ENCODE measurements at regions not wholly inside any gene's neighbourhood (a gene's known extent, or its start where the extent isn't known, plus 50 kb on each side); places are given as distances from the start of the nearest gene placed in this dataset.

GRCh38 chr6:160891690-160892089, 99.9 kb upstream of the MAP3K4 start:
- H3K9ac ChIP-seq (ENCODE audit: low read length) = no peak overlapping the region
- H3K4me2 ChIP-seq (ENCODE audit: low read length) = no peak overlapping the region
- no peaks in the 10 kb centered on the region for H3K9me3 ChIP-seq (ENCODE audit: low read length)
- no peaks in the 10 kb centered on the region for H3K27me3 ChIP-seq (ENCODE audit: insufficient read depth, low read depth, low read length)
- no peaks in the 10 kb centered on the region for H3F3A ChIP-seq (ENCODE audit: insufficient read depth, low read length, poor library complexity, severe bottlenecking)
- no peaks in the 10 kb centered on the region for H3K36me3 ChIP-seq (ENCODE audit: insufficient read depth, low read length)
- H3K9me2 ChIP-seq (ENCODE audit: insufficient read depth, low read length) = no peaks in the 10 kb centered on the region
- TF ChIP-seq RAD21 (conservative IDR thresholded peaks at IDR 0.05) (no peak), SMC3 (conservative IDR thresholded peaks at IDR 0.05; ENCODE audit: poor library complexity) (no peak), MXI1 (conservative IDR thresholded peaks at IDR 0.05; ENCODE audit: poor library complexity, severe bottlenecking) (no peak), TAF1 (IDR thresholded peaks at IDR 0.05; ENCODE audit: low read depth) (no peak), POLR2AphosphoS5 (IDR thresholded peaks at IDR 0.05) (no peak), EZH2 (IDR thresholded peaks at IDR 0.05; ENCODE audit: borderline replicate concordance, insufficient read depth, low read length, poor library complexity, severe bottlenecking) (no peak), EP300 (conservative IDR thresholded peaks at IDR 0.05; ENCODE audit: poor library complexity, severe bottlenecking) (no peak)
- TF ChIP-seq, protein P1, sequence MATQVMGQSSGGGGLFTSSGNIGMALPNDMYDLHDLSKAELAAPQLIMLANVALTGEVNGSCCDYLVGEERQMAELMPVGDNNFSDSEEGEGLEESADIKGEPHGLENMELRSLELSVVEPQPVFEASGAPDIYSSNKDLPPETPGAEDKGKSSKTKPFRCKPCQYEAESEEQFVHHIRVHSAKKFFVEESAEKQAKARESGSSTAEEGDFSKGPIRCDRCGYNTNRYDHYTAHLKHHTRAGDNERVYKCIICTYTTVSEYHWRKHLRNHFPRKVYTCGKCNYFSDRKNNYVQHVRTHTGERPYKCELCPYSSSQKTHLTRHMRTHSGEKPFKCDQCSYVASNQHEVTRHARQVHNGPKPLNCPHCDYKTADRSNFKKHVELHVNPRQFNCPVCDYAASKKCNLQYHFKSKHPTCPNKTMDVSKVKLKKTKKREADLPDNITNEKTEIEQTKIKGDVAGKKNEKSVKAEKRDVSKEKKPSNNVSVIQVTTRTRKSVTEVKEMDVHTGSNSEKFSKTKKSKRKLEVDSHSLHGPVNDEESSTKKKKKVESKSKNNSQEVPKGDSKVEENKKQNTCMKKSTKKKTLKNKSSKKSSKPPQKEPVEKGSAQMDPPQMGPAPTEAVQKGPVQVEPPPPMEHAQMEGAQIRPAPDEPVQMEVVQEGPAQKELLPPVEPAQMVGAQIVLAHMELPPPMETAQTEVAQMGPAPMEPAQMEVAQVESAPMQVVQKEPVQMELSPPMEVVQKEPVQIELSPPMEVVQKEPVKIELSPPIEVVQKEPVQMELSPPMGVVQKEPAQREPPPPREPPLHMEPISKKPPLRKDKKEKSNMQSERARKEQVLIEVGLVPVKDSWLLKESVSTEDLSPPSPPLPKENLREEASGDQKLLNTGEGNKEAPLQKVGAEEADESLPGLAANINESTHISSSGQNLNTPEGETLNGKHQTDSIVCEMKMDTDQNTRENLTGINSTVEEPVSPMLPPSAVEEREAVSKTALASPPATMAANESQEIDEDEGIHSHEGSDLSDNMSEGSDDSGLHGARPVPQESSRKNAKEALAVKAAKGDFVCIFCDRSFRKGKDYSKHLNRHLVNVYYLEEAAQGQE (IDR thresholded peaks at IDR 0.05; ENCODE audit: borderline replicate concordance) = no peak
- TF ChIP-seq, protein P2, sequence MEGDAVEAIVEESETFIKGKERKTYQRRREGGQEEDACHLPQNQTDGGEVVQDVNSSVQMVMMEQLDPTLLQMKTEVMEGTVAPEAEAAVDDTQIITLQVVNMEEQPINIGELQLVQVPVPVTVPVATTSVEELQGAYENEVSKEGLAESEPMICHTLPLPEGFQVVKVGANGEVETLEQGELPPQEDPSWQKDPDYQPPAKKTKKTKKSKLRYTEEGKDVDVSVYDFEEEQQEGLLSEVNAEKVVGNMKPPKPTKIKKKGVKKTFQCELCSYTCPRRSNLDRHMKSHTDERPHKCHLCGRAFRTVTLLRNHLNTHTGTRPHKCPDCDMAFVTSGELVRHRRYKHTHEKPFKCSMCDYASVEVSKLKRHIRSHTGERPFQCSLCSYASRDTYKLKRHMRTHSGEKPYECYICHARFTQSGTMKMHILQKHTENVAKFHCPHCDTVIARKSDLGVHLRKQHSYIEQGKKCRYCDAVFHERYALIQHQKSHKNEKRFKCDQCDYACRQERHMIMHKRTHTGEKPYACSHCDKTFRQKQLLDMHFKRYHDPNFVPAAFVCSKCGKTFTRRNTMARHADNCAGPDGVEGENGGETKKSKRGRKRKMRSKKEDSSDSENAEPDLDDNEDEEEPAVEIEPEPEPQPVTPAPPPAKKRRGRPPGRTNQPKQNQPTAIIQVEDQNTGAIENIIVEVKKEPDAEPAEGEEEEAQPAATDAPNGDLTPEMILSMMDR (IDR thresholded peaks at IDR 0.05; ENCODE audit: poor library complexity, severe bottlenecking) = no peak
- no peak overlapping the region for H2AFZ ChIP-seq (ENCODE audit: low read depth, low read length)
- H3K4me3 ChIP-seq (ENCODE audit: low read length) = no peak overlapping the region
- H3K79me2 ChIP-seq (replicated peaks; ENCODE audit: insufficient read depth, low read length) = no peaks in the 10 kb centered on the region
- H4K20me1 ChIP-seq (ENCODE audit: insufficient read depth) = no peaks in the 10 kb centered on the region
- no peak overlapping the region for H3K27ac ChIP-seq (ENCODE audit: low read length)

- no peaks in the 10 kb centered on the region for H4K20me1 ChIP-seq (ENCODE audit: insufficient read depth)
- no peak for TF ChIP-seq SMC3 (conservative IDR thresholded peaks at IDR 0.05; ENCODE audit: poor library complexity)
- no peak for TF ChIP-seq EZH2 (IDR thresholded peaks at IDR 0.05; ENCODE audit: borderline replicate concordance, insufficient read depth, low read length, poor library complexity, severe bottlenecking)
- TF ChIP-seq, protein P2 (IDR thresholded peaks at IDR 0.05; ENCODE audit: poor library complexity, severe bottlenecking) = no peak
- TF ChIP-seq MXI1 (conservative IDR thresholded peaks at IDR 0.05; ENCODE audit: poor library complexity, severe bottlenecking) = no peak
- no peak for TF ChIP-seq EP300 (conservative IDR thresholded peaks at IDR 0.05; ENCODE audit: poor library complexity, severe bottlenecking)
- TF ChIP-seq, protein P1 (IDR thresholded peaks at IDR 0.05; ENCODE audit: borderline replicate concordance) = no peak
- TF ChIP-seq POLR2AphosphoS5 (IDR thresholded peaks at IDR 0.05) = no peak
- H3K36me3 ChIP-seq (ENCODE audit: insufficient read depth, low read length) = no peaks in the 10 kb centered on the region
- H3F3A ChIP-seq (ENCODE audit: insufficient read depth, low read length, poor library complexity, severe bottlenecking) = no peaks in the 10 kb centered on the region
- H2AFZ ChIP-seq (ENCODE audit: low read depth, low read length) = no peak overlapping the region
- H3K9me3 ChIP-seq (ENCODE audit: low read length) = no peaks in the 10 kb centered on the region
- H3K4me3 ChIP-seq (ENCODE audit: low read length) = no peak overlapping the region
- no peaks in the 10 kb centered on the region for H3K79me2 ChIP-seq (replicated peaks; ENCODE audit: insufficient read depth, low read length)
- no peak overlapping the region for H3K4me2 ChIP-seq (ENCODE audit: low read length)
- no peak overlapping the region for H3K27ac ChIP-seq (ENCODE audit: low read length)
- H3K9me2 ChIP-seq (ENCODE audit: insufficient read depth, low read length) = no peaks in the 10 kb centered on the region
- H3K9ac ChIP-seq (ENCODE audit: low read length) = no peak overlapping the region
- no peaks in the 10 kb centered on the region for H3K27me3 ChIP-seq (ENCODE audit: insufficient read depth, low read depth, low read length)
Observed at GRCh38 chr6:160895562-160895961, 96.0 kb upstream of the MAP3K4 start.

All from neural cell (in vitro differentiated cells).